ENCODE measurements at regions not wholly inside any gene's neighbourhood (a gene's known extent, or its start where the extent isn't known, plus 50 kb on each side); places are given as distances from the start of the nearest gene placed in this dataset.

DNA sequence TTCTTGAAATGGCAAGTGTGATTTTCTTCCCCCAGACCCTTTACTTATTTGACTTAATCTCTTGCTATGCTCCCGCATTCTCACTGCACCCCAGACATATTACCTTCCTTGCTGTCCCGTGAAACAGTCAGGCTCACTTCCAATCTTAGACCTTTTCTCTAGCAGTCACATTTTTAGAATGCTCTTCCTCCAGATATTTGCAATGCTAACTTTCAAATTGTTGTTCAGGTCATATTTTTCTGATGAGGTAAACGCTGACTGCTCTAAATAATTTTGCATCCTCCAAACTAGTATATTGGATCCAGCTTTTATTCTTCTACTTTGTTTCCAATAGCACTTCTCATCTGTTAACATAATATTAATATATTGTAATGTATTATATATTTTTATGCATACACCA lies 648.2 kb upstream of the NEGR1 start:
- Mint-ChIP-seq H3K36me3 (no peaks in the 10 kb centered on the region), H3K4me3 (no peak overlapping the region), H3K9me3 (peaks cover 0 to 27% (median 7%) of the 10 kb centered on the region in 8 donors), H3K27ac (no peak overlapping the region), H3K4me1 (no peaks in the 10 kb centered on the region), H3K27me3 (no peaks in the 10 kb centered on the region)
- Histone ChIP-seq H3K4me3 (ENCODE audit: low read length in 2 of 2) (no peak overlapping the region), H3K4me1 (ENCODE audit: insufficient read depth, low read length) (no peaks in the 10 kb centered on the region), H3K36me3 (ENCODE audit: insufficient read depth, low read length) (no peaks in the 10 kb centered on the region), H3K9me3 (ENCODE audit: control insufficient read depth in 1 of 2, low read length in 2 of 2) (no peaks in the 10 kb centered on the region), H3K27ac (ENCODE audit: low read depth, low read length) (no peak overlapping the region), H3K27me3 (ENCODE audit: insufficient read depth, low read length) (no peaks in the 10 kb centered on the region)
- POLR2A ChIA-PET (ENCODE audit: partially characterized antibody), result no interaction called here
- CTCF ChIA-PET (ENCODE audit: partially characterized antibody), result interaction anchor here (1.0 kb wide), 1 partner anchor 9 kb away, joined by 3 read pairs; no protein-coding TSS in a partner anchor
- intact Hi-C loops (cut with micrococcal nuclease), result no loop called here
- no peak for DNase-seq

DNA sequence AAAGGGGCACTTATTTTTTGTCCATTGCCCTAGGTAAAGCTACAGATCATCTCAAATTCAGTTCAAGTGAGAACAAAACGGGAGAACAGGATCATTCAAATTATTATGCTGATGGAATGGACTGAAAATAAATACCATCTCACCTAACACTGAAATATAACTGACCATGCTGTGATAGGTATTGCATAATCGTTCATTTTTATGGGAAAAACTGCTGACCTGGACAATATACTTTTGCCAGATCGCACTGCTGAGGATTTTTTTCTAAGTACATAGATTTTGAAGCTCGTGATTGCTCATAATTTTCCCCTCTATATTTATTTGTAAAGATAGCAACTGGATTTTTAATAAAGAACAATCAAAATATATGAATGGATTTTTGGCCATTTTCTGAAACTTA lies 636.6 kb upstream of the NEGR1 start:
- no peaks in the 10 kb centered on the region for H3K4me1 ChIP-seq (ENCODE audit: insufficient read depth, low read length)
- Mint-ChIP-seq H3K4me1 (no peaks in the 10 kb centered on the region), H3K27me3 (no peaks in the 10 kb centered on the region), H3K27ac (no peak overlapping the region), H3K36me3 (no peaks in the 10 kb centered on the region), H3K9me3 (peaks cover 0 to 9% (median 4%) of the 10 kb centered on the region in 8 donors), H3K4me3 (no peak overlapping the region)
- no peaks in the 10 kb centered on the region for H3K36me3 ChIP-seq (ENCODE audit: insufficient read depth, low read length)
- no peak overlapping the region for H3K4me3 ChIP-seq (ENCODE audit: low read length in 2 of 2)
- no peak overlapping the region for H3K27ac ChIP-seq (ENCODE audit: low read depth, low read length)
- H3K27me3 ChIP-seq (ENCODE audit: insufficient read depth, low read length), result no peaks in the 10 kb centered on the region
- CTCF ChIA-PET (ENCODE audit: partially characterized antibody), result no interaction called here
- H3K9me3 ChIP-seq (ENCODE audit: control insufficient read depth in 1 of 2, low read length in 2 of 2), result no peaks in the 10 kb centered on the region
- intact Hi-C loops (cut with micrococcal nuclease), result no loop called here
- no peak for DNase-seq
- POLR2A ChIA-PET (ENCODE audit: partially characterized antibody), result no interaction called here

GRCh38 chr1:72917920-72918319 lies 635.6 kb upstream of the NEGR1 start:
- intact Hi-C loops (cut with micrococcal nuclease), result no loop called here

GRCh38 chr1:72915581-72915980 lies 633.2 kb upstream of the NEGR1 start:
- no peak for DNase-seq
- H3K4me3 ChIP-seq (ENCODE audit: low read length in 2 of 2), result no peak overlapping the region
- Mint-ChIP-seq H3K4me3 (no peak overlapping the region), H3K27me3 (no peaks in the 10 kb centered on the region), H3K4me1 (no peaks in the 10 kb centered on the region), H3K27ac (no peak overlapping the region), H3K9me3 (peaks cover 0 to 4% (median 3%) of the 10 kb centered on the region in 8 donors), H3K36me3 (no peaks in the 10 kb centered on the region)
- H3K4me1 ChIP-seq (ENCODE audit: insufficient read depth, low read length), result no peaks in the 10 kb centered on the region
- H3K27ac ChIP-seq (ENCODE audit: low read depth, low read length), result no peak overlapping the region
- CTCF ChIA-PET (ENCODE audit: partially characterized antibody), result no interaction called here
- no peaks in the 10 kb centered on the region for H3K36me3 ChIP-seq (ENCODE audit: insufficient read depth, low read length)
- POLR2A ChIA-PET (ENCODE audit: partially characterized antibody), result no interaction called here
- no peaks in the 10 kb centered on the region for H3K9me3 ChIP-seq (ENCODE audit: control insufficient read depth in 1 of 2, low read length in 2 of 2)
- intact Hi-C loops (cut with micrococcal nuclease), result no loop called here
- H3K27me3 ChIP-seq (ENCODE audit: insufficient read depth, low read length), result no peaks in the 10 kb centered on the region

More at GRCh38 chr1:72917920-72918319, 635.6 kb upstream of the NEGR1 start:
- Mint-ChIP-seq H3K4me1 (no peaks in the 10 kb centered on the region), H3K9me3 (peaks cover 0 to 9% (median 4%) of the 10 kb centered on the region in 8 donors), H3K36me3 (no peaks in the 10 kb centered on the region), H3K4me3 (no peak overlapping the region), H3K27ac (no peak overlapping the region), H3K27me3 (no peaks in the 10 kb centered on the region)
- Histone ChIP-seq H3K27me3 (ENCODE audit: insufficient read depth, low read length) (no peaks in the 10 kb centered on the region), H3K27ac (ENCODE audit: low read depth, low read length) (no peak overlapping the region), H3K4me1 (ENCODE audit: insufficient read depth, low read length) (no peaks in the 10 kb centered on the region), H3K4me3 (ENCODE audit: low read length in 2 of 2) (no peak overlapping the region), H3K9me3 (ENCODE audit: control insufficient read depth in 1 of 2, low read length in 2 of 2) (no peaks in the 10 kb centered on the region), H3K36me3 (ENCODE audit: insufficient read depth, low read length) (no peaks in the 10 kb centered on the region)
- DNase-seq, result no peak
- CTCF ChIA-PET (ENCODE audit: partially characterized antibody), result no interaction called here
- POLR2A ChIA-PET (ENCODE audit: partially characterized antibody), result no interaction called here

DNA sequence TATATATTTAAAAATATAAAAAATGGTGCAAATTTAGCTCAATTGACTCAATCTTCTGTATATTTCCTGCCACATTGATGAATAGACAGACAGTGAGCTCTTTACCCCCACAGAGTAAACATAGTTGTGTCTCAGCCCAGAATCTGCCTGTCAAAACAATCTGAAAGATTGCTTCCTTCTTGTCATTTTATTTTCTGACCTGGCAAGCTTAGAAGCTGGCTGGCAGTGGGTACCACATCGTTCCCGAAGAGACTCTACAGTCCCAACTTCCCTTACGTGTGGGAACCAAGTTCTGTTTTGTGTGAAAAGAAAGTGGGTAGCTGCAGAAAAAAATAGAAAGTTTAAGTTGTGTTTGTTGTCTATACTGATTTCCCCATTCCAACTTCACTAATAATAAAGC lies 629.3 kb upstream of the NEGR1 start:
- no peak overlapping the region for H3K4me3 Mint-ChIP-seq

DNA sequence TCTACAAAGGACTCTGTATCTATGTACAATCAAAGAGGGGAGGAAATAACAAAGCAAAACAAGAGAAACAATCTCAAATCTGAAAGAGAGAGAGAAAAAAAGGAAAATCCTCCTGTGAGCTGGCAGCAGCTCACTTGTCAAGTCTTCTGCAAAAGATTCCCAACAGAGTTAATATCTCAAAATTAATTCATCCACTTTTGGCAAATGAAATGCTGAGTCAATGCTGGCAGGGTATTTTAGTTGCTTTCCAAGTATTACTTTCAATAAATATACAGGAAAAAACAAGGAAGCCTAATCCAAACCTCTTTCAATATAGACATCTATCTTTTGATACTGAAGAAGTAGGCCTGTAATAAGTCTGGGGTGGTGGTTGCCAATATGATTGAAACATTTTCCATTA lies 613.9 kb upstream of the NEGR1 start:
- Mint-ChIP-seq H3K36me3 (no peaks in the 10 kb centered on the region), H3K4me1 (no peaks in the 10 kb centered on the region), H3K27ac (no peak overlapping the region), H3K27me3 (no peaks in the 10 kb centered on the region), H3K9me3 (peaks cover 0 to 11% (median 4%) of the 10 kb centered on the region in 8 donors), H3K4me3 (no peak overlapping the region)
- CTCF ChIA-PET (ENCODE audit: partially characterized antibody), result no interaction called here
- no peak for DNase-seq
- H3K36me3 ChIP-seq (ENCODE audit: insufficient read depth, low read length), result no peaks in the 10 kb centered on the region
- POLR2A ChIA-PET (ENCODE audit: partially characterized antibody), result no interaction called here
- H3K27me3 ChIP-seq (ENCODE audit: insufficient read depth, low read length), result no peaks in the 10 kb centered on the region
- intact Hi-C loops (cut with micrococcal nuclease), result no loop called here
- H3K9me3 ChIP-seq (ENCODE audit: control insufficient read depth in 1 of 2, low read length in 2 of 2), result no peaks in the 10 kb centered on the region
- H3K27ac ChIP-seq (ENCODE audit: low read depth, low read length), result no peak overlapping the region
- no peak overlapping the region for H3K4me3 ChIP-seq (ENCODE audit: low read length in 2 of 2)
- no peaks in the 10 kb centered on the region for H3K4me1 ChIP-seq (ENCODE audit: insufficient read depth, low read length)

More for the DNA sequence above, 629.3 kb upstream of the NEGR1 start:
- intact Hi-C loops (cut with micrococcal nuclease), result no loop called here
- Mint-ChIP-seq H3K4me1 (no peaks in the 10 kb centered on the region), H3K9me3 (peaks cover 0 to 12% (median 5%) of the 10 kb centered on the region in 8 donors), H3K27me3 (no peaks in the 10 kb centered on the region), H3K27ac (no peak overlapping the region), H3K36me3 (no peaks in the 10 kb centered on the region)
- POLR2A ChIA-PET (ENCODE audit: partially characterized antibody), result no interaction called here
- Histone ChIP-seq H3K9me3 (ENCODE audit: control insufficient read depth in 1 of 2, low read length in 2 of 2) (no peaks in the 10 kb centered on the region), H3K27me3 (ENCODE audit: insufficient read depth, low read length) (no peaks in the 10 kb centered on the region), H3K4me3 (ENCODE audit: low read length in 2 of 2) (no peak overlapping the region), H3K36me3 (ENCODE audit: insufficient read depth, low read length) (no peaks in the 10 kb centered on the region), H3K4me1 (ENCODE audit: insufficient read depth, low read length) (no peaks in the 10 kb centered on the region), H3K27ac (ENCODE audit: low read depth, low read length) (no peak overlapping the region)
- no peak for DNase-seq
- CTCF ChIA-PET (ENCODE audit: partially characterized antibody), result no interaction called here

GRCh38 chr1:72892461-72892860 lies 610.1 kb upstream of the NEGR1 start:
- Histone ChIP-seq H3K9me3 (ENCODE audit: control insufficient read depth in 1 of 2, low read length in 2 of 2) (no peaks in the 10 kb centered on the region), H3K27me3 (ENCODE audit: insufficient read depth, low read length) (no peaks in the 10 kb centered on the region), H3K27ac (ENCODE audit: low read depth, low read length) (no peak overlapping the region), H3K4me1 (ENCODE audit: insufficient read depth, low read length) (no peaks in the 10 kb centered on the region), H3K4me3 (ENCODE audit: low read length in 2 of 2) (no peak overlapping the region), H3K36me3 (ENCODE audit: insufficient read depth, low read length) (no peaks in the 10 kb centered on the region)
- no peak overlapping the region for H3K4me3 Mint-ChIP-seq
- H3K9me3 Mint-ChIP-seq, result peaks cover 0 to 8% (median 1%) of the 10 kb centered on the region in 8 donors
- no peak for DNase-seq
- no peaks in the 10 kb centered on the region for H3K27me3 Mint-ChIP-seq
- ChIA-PET POLR2A (ENCODE audit: partially characterized antibody) (no interaction called here), CTCF (ENCODE audit: partially characterized antibody) (no interaction called here)
- no peak overlapping the region for H3K27ac Mint-ChIP-seq
- intact Hi-C loops (cut with micrococcal nuclease), result no loop called here
- no peaks in the 10 kb centered on the region for H3K36me3 Mint-ChIP-seq
- no peaks in the 10 kb centered on the region for H3K4me1 Mint-ChIP-seq

DNA sequence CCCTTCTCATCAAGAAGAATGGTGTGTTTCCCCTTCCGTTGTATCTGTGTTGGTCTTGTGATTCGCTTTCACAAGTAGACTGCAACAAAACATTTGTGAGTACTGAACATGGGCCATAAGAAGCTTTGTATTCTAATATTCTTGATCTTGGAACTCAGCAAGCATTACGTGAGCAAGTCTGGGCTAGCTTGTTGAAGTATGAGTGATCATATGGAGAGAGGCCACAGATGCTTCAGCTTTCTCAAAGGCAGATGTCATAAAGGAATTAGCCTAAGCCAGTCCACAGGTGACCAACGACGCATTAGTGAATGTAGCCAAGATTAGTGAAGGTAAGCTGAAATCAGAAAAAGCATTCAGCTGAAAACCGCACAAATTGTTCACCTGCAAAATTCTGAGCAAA lies 609.6 kb upstream of the NEGR1 start:
- no peaks in the 10 kb centered on the region for H3K27me3 Mint-ChIP-seq
- POLR2A ChIA-PET (ENCODE audit: partially characterized antibody), result no interaction called here

More for the DNA sequence above, 609.6 kb upstream of the NEGR1 start:
- CTCF ChIA-PET (ENCODE audit: partially characterized antibody), result no interaction called here
- no peaks in the 10 kb centered on the region for H3K36me3 ChIP-seq (ENCODE audit: insufficient read depth, low read length)
- H3K4me3 Mint-ChIP-seq, result no peak overlapping the region
- H3K27me3 ChIP-seq (ENCODE audit: insufficient read depth, low read length), result no peaks in the 10 kb centered on the region
- H3K4me1 Mint-ChIP-seq, result no peaks in the 10 kb centered on the region
- intact Hi-C loops (cut with micrococcal nuclease), result no loop called here
- H3K9me3 ChIP-seq (ENCODE audit: control insufficient read depth in 1 of 2, low read length in 2 of 2), result no peaks in the 10 kb centered on the region
- no peaks in the 10 kb centered on the region for H3K36me3 Mint-ChIP-seq
- H3K9me3 Mint-ChIP-seq, result peaks cover 0 to 8% (median 1%) of the 10 kb centered on the region in 8 donors
- no peaks in the 10 kb centered on the region for H3K4me1 ChIP-seq (ENCODE audit: insufficient read depth, low read length)
- no peak overlapping the region for H3K27ac Mint-ChIP-seq
- H3K27ac ChIP-seq (ENCODE audit: low read depth, low read length), result no peak overlapping the region
- H3K4me3 ChIP-seq (ENCODE audit: low read length in 2 of 2), result no peak overlapping the region
- no peak for DNase-seq
